GM12878 (cell line): ENCODE measurements at regions not wholly inside any gene's neighbourhood (a gene's known extent, or its start where the extent isn't known, plus 50 kb on each side); places are given as distances from the start of the nearest gene placed in this dataset.

Source experiments
- ATAC-seq: fragments of 200-7000 bp; cut with Tn5 transposase; 3 replicates; pipeline ENCODE4 v1.9.1; 2020; ENCODE audit warnings: mild to moderate bottlenecking, moderate library complexity
- BruUV-seq: library from RNA; stranded (reverse); fragments of 400-500 nt; replicated peaks from 2 replicates; lab custom pipeline; 2021; lab: Mats Ljungman, UMichigan
- CTCF ChIA-PET: fragments of 300-600 bp; sonication (Branson Sonifier 250); formaldehyde crosslinking; extraction: SDS; loops from one replicate; lab custom pipeline; 2021; ENCODE audit warnings: inconsistent platforms; lab: Yijun Ruan, JAX
- POLR2A ChIA-PET: fragments of 350-600 bp; formaldehyde crosslinking; extraction: SDS; loops from one replicate; lab custom pipeline; 2021; ENCODE audit warnings: inconsistent platforms; lab: Charles Lee
- RAD21 ChIA-PET: fragments of 300-600 bp; sonication (Branson Sonifier 250); formaldehyde crosslinking; loops from one replicate; lab custom pipeline; 2023; ENCODE audit warnings: antibody characterized with exemption; ENCODE audit not compliant: unreplicated experiment; lab: Charles Lee
- SMC1A ChIA-PET: fragments of 300-600 bp; sonication (Branson Sonifier 250); formaldehyde crosslinking; loops from one replicate; lab custom pipeline; 2023; ENCODE audit not compliant: unreplicated experiment, uncharacterized antibody; lab: Charles Lee
- DNase-seq: peaks from one replicate; pipeline ENCODE4 v3.0.0-alpha.2; 2011; ENCODE audit warnings: low read depth, low spot score
- FAIRE-seq: peaks from 3 replicates; lab custom pipeline; 2011; peaks lifted over from hg19 to GRCh38; lab: Jason Lieb, UNC
- H2AFZ ChIP-seq: 2 replicates; pipeline ENCODE4 v1.6.0; 2011; ENCODE audit warnings: low read depth, low read length, control low read depth; ENCODE audit not compliant: control insufficient read depth
- H3K27ac ChIP-seq: 2 replicates; pipeline ENCODE4 v1.5.1; 2011; ENCODE audit warnings: control low read depth; ENCODE audit not compliant: control insufficient read depth, insufficient read depth
- H3K27me3 ChIP-seq, 2 experiments: replicated peaks in 1 of 2; 2 replicates each; pipeline versions ENCODE4 v1.6.0 to v1.6.1; 2011; ENCODE audit warnings: low read length in 1 of 2; ENCODE audit not compliant: control insufficient read depth in 2 of 2, insufficient read depth in 2 of 2
- H3K36me3 ChIP-seq, 2 experiments: 2 replicates each; pipeline ENCODE4 v1.5.1; 2011; ENCODE audit warnings: low read length in 1 of 2; ENCODE audit not compliant: control insufficient read depth in 2 of 2, insufficient read depth in 2 of 2
- H3K4me1 ChIP-seq: 2 replicates; pipeline ENCODE4 v1.6.1; 2011; ENCODE audit warnings: mild to moderate bottlenecking, low read length, moderate library complexity, mixed read lengths; ENCODE audit not compliant: control insufficient read depth, insufficient read depth
- H3K4me2 ChIP-seq: 2 replicates; pipeline ENCODE4 v1.6.0; 2011; ENCODE audit warnings: control low read depth; ENCODE audit not compliant: control insufficient read depth, insufficient read depth
- H3K4me3 ChIP-seq: fragments of 200-600 bp; sonication (generic); 2 replicates; pipeline ENCODE4 v1.5.1; 2016
- H3K79me2 ChIP-seq: 2 replicates; pipeline ENCODE4 v1.6.0; 2011; ENCODE audit warnings: low read length; ENCODE audit not compliant: control insufficient read depth, insufficient read depth
- H3K9ac ChIP-seq: 2 replicates; pipeline ENCODE4 v1.8.0; 2011; ENCODE audit warnings: low read length, control low read depth, mixed read lengths; ENCODE audit not compliant: control insufficient read depth, insufficient read depth
- H3K9me3 ChIP-seq: replicated peaks from 3 replicates; pipeline ENCODE4 v1.5.1; 2011; ENCODE audit warnings: mild to moderate bottlenecking, low read length; ENCODE audit not compliant: control insufficient read depth, insufficient read depth
- H4K20me1 ChIP-seq: 2 replicates; pipeline ENCODE4 v1.6.0; 2011; ENCODE audit not compliant: control insufficient read depth, insufficient read depth
- BCL3 ChIP-seq: IDR thresholded peaks from 2 replicates; pipeline ENCODE4 v1.6.1; 2011; ENCODE audit warnings: borderline replicate concordance, low read depth, mild to moderate bottlenecking, moderate library complexity, low read length; ENCODE audit not compliant: insufficient read depth, poor library complexity, severe bottlenecking
- BHLHE40 ChIP-seq, 2 experiments: fragments of 450-650 bp in 1 of 2; IDR thresholded peaks; 2 replicates each; pipeline ENCODE4 v1.6.1; 2011 to 2017; ENCODE audit warnings: low read depth in 2 of 2, borderline replicate concordance in 1 of 2, improper control_type of control experiment in 1 of 2, low read length in 1 of 2, mild to moderate bottlenecking in 1 of 2
- CHD4 ChIP-seq: fragments of 200-600 bp; sonication (generic); IDR thresholded peaks from 2 replicates; pipeline ENCODE4 v1.6.1; 2016; ENCODE audit warnings: mild to moderate bottlenecking
- E4F1 ChIP-seq: fragments of 450-650 bp; IDR thresholded peaks from 2 replicates; pipeline ENCODE4 v1.6.1; 2018; ENCODE audit warnings: borderline replicate concordance, mild to moderate bottlenecking; ENCODE audit not compliant: partially characterized antibody
- FOS ChIP-seq: IDR thresholded peaks from 3 replicates; pipeline ENCODE4 v1.6.1; 2011; ENCODE audit warnings: borderline replicate concordance; ENCODE audit not compliant: insufficient read length; ENCODE audit errors: extremely low read depth
- HCFC1 ChIP-seq: fragments of 150-350 bp; IDR thresholded peaks from 2 replicates; pipeline ENCODE4 v1.6.1; 2014; ENCODE audit warnings: low read length
- HDAC6 ChIP-seq: fragments of 200-600 bp; sonication (generic); IDR thresholded peaks from one replicate; pipeline ENCODE4 v1.8.0; 2017; ENCODE audit warnings: antibody characterized with exemption; ENCODE audit not compliant: unreplicated experiment
- IRF4 ChIP-seq: IDR thresholded peaks from 2 replicates; pipeline ENCODE4 v1.6.1; 2011; ENCODE audit warnings: low read depth, low read length
- KDM1A ChIP-seq: fragments of 200-600 bp; sonication (generic); IDR thresholded peaks from 2 replicates; pipeline ENCODE4 v1.6.1; 2016; ENCODE audit warnings: borderline replicate concordance
- MEF2B ChIP-seq: fragments of 450-650 bp; IDR thresholded peaks from 2 replicates; pipeline ENCODE4 v1.6.1; 2018; ENCODE audit warnings: mild to moderate bottlenecking, moderate library complexity; ENCODE audit not compliant: partially characterized antibody, poor library complexity, severe bottlenecking
- NBN ChIP-seq: fragments of 450-650 bp; IDR thresholded peaks from 2 replicates; pipeline ENCODE4 v1.6.1; 2016
- POLR2AphosphoS5 ChIP-seq: IDR thresholded peaks from 2 replicates; pipeline ENCODE4 v1.6.1; 2011; ENCODE audit warnings: mild to moderate bottlenecking, low read length, inconsistent platforms
- SMARCA5 ChIP-seq: fragments of 450-650 bp; IDR thresholded peaks from 2 replicates; pipeline ENCODE4 v1.6.1; 2017; ENCODE audit warnings: mild to moderate bottlenecking
- SP1 ChIP-seq: IDR thresholded peaks from one replicate; pipeline ENCODE4 v1.6.1; 2011; ENCODE audit warnings: low read depth, low read length
- SUPT20H ChIP-seq: IDR thresholded peaks from 2 replicates; pipeline ENCODE4 v1.6.1; 2011; ENCODE audit warnings: low read depth, mild to moderate bottlenecking, low read length, moderate library complexity, borderline replicate concordance; ENCODE audit not compliant: control insufficient read depth
- SUZ12 ChIP-seq: fragments of 200-600 bp; sonication (generic); IDR thresholded peaks from one replicate; pipeline ENCODE4 v1.6.1; 2018; ENCODE audit warnings: antibody characterized with exemption, mild to moderate bottlenecking; ENCODE audit not compliant: unreplicated experiment
- whole genome bisulfite sequencing: methylation state at CpG from one replicate; pipeline ENCODE4 v1.1.6; 2016; ENCODE audit warnings: low lambda C conversion rate; ENCODE audit not compliant: insufficient replicate concordance, insufficient coverage; ENCODE audit errors: missing lambda C conversion rate; 5-methylcytosine and 5-hydroxymethylcytosine counted together
- in situ Hi-C: fragments of 300-500 bp; cut with MboI; formaldehyde crosslinking; loops from 9 replicates; pipeline ENCODE4 v1.14.3; 2018; ENCODE audit warnings: mixed read lengths
- intact Hi-C: fragments of 100-400 bp; cut with micrococcal nuclease; formaldehyde crosslinking; loops from one replicate; pipeline ENCODE4 v1.14.2; 2022; ENCODE audit not compliant: unreplicated experiment

GRCh38 chr11:50192743-50193142 lies 160.1 kb downstream of the OR4C45 start (continued):
- TF ChIP-seq POLR2AphosphoS5 = no peak
- no peak for TF ChIP-seq IRF4
- TF ChIP-seq SMARCA5 = no peak
- TF ChIP-seq FOS = no peak
- no peak for TF ChIP-seq SUZ12
- TF ChIP-seq, all 136 proteins: peak for 0

- TF ChIP-seq CHD4 (no peak), MEF2B (no peak), BHLHE40 (IDR thresholded peaks at IDR 0.05; ENCODE audit: borderline replicate concordance in 1 of 2, low read depth in 2 of 2, low read length in 1 of 2) (no peak), NBN (no peak), KDM1A (no peak), HCFC1 (no peak), E4F1 (no peak), HDAC6 (no peak), SP1 (no peak), BCL3 (no peak), SUPT20H (no peak)
- in situ Hi-C loops = no loop called here
- no TSS peak for BruUV-seq
- no peak overlapping the region for H3K9ac ChIP-seq
- H3K4me2 ChIP-seq = no peak overlapping the region
- intact Hi-C loops = no loop called here
- ChIA-PET CTCF (no interaction called here), SMC1A (no interaction called here), POLR2A (no interaction called here), RAD21 (no interaction called here)
- H2AFZ ChIP-seq = no peak overlapping the region
- no peak overlapping the region for H3K4me3 ChIP-seq
- no peaks in the 10 kb centered on the region for H3K36me3 ChIP-seq
- no peaks in the 10 kb centered on the region for H3K9me3 ChIP-seq
- no peaks in the 10 kb centered on the region for H3K4me1 ChIP-seq
- H4K20me1 ChIP-seq = no peaks in the 10 kb centered on the region
- no peak overlapping the region for H3K27ac ChIP-seq
- DNase-seq (no peak), ATAC-seq (no peak), FAIRE-seq (no peak)
- no peaks in the 10 kb centered on the region for H3K27me3 ChIP-seq
- H3K79me2 ChIP-seq = no peaks in the 10 kb centered on the region
- WGBS = 33% methylated on average over 6 of the region's 6 CpGs
These were observed 181.7 kb downstream of the OR4C45 start for GRCh38 chr11:50214376-50214775.
